IMR-90 (cell line): ENCODE measurements at regions not wholly inside any gene's neighbourhood (a gene's known extent, or its start where the extent isn't known, plus 50 kb on each side); places are given as distances from the start of the nearest gene placed in this dataset.

Experiments used
- ATAC-seq: fragments of 200-7000 bp; cut with Tn5 transposase; 2 replicates; pipeline ENCODE4 v1.9.1; 2020; ENCODE audit warnings: low read depth, mild to moderate bottlenecking, moderate library complexity
- BruUV-seq: library from RNA; stranded (reverse); fragments of 400-500 nt; replicated peaks from 2 replicates; lab custom pipeline; 2021; lab: Mats Ljungman, UMichigan
- CTCF ChIA-PET: fragments of 300-600 bp; formaldehyde crosslinking; extraction: SDS; loops from one replicate; lab custom pipeline; 2021; ENCODE audit warnings: antibody characterized with exemption; lab: Yijun Ruan, JAX
- POLR2A ChIA-PET: fragments of 300-600 bp; sonication (Branson Sonifier 250); formaldehyde crosslinking; loops from one replicate; lab custom pipeline; 2022; ENCODE audit warnings: antibody characterized with exemption; ENCODE audit not compliant: unreplicated experiment; lab: Charles Lee
- DNase-seq: peaks from one replicate; pipeline ENCODE4 v3.0.0; 2013
- H2AFZ ChIP-seq: replicated peaks from 2 replicates; pipeline ENCODE3; 2013; ENCODE audit warnings: low read length, mild to moderate bottlenecking; ENCODE audit not compliant: poor library complexity
- H2AK5ac ChIP-seq: 2 replicates; pipeline ENCODE4 v1.6.1; 2013; ENCODE audit warnings: low read depth, low read length, inconsistent platforms
- H2AK9ac ChIP-seq: replicated peaks from 2 replicates; pipeline ENCODE3; 2013; ENCODE audit warnings: mild to moderate bottlenecking, low read depth, low read length, moderate library complexity; ENCODE audit not compliant: poor library complexity
- H2BK120ac ChIP-seq: 2 replicates; pipeline ENCODE4 v1.6.1; 2013; ENCODE audit warnings: low read depth, low read length, inconsistent platforms
- H2BK15ac ChIP-seq: 3 replicates; pipeline ENCODE4 v1.6.1; 2013; ENCODE audit warnings: low read depth, low read length, inconsistent platforms
- H2BK20ac ChIP-seq: 2 replicates; pipeline ENCODE4 v1.6.1; 2013; ENCODE audit warnings: low read depth, mild to moderate bottlenecking, inconsistent platforms, low read length, moderate library complexity
- H2BK5ac ChIP-seq: 2 replicates; pipeline ENCODE4 v1.6.1; 2013; ENCODE audit warnings: mild to moderate bottlenecking, low read depth, low read length, inconsistent platforms; ENCODE audit not compliant: poor library complexity, severe bottlenecking
- H3K14ac ChIP-seq: replicated peaks from 2 replicates; pipeline ENCODE4 v1.6.1; 2013; ENCODE audit warnings: low read depth, low read length, inconsistent platforms
- H3K18ac ChIP-seq: 2 replicates; pipeline ENCODE4 v1.6.1; 2013; ENCODE audit warnings: low read depth, low read length, control low read depth
- H3K23ac ChIP-seq: 2 replicates; pipeline ENCODE4 v1.6.1; 2013; ENCODE audit warnings: low read depth, low read length, inconsistent platforms
- H3K27ac ChIP-seq: 2 replicates; pipeline ENCODE4 v1.5.1; 2013; ENCODE audit warnings: mild to moderate bottlenecking, control low read depth, low read length; ENCODE audit not compliant: insufficient read depth
- H3K27me3 ChIP-seq: 2 replicates; pipeline ENCODE4 v1.6.1; 2013; ENCODE audit warnings: low read length; ENCODE audit not compliant: control insufficient read depth, insufficient read depth
- H3K36me3 ChIP-seq: 2 replicates; pipeline ENCODE4 v1.6.1; 2013; ENCODE audit warnings: low read length, mixed read lengths; ENCODE audit not compliant: control insufficient read depth, insufficient read depth
- H3K4ac ChIP-seq: 2 replicates; pipeline ENCODE4 v1.6.1; 2013; ENCODE audit warnings: low read depth, low read length, inconsistent platforms
- H3K4me1 ChIP-seq: 2 replicates; pipeline ENCODE4 v1.6.1; 2013; ENCODE audit warnings: low read length, mixed read lengths; ENCODE audit not compliant: control insufficient read depth, insufficient read depth
- H3K4me2 ChIP-seq: 2 replicates; pipeline ENCODE4 v1.6.1; 2013; ENCODE audit warnings: low read depth, mild to moderate bottlenecking, control low read depth, low read length, moderate library complexity
- H3K4me3 ChIP-seq: 2 replicates; pipeline ENCODE4 v1.5.1; 2013; ENCODE audit warnings: low read depth, mild to moderate bottlenecking, control low read depth, low read length, moderate library complexity; ENCODE audit not compliant: insufficient read depth
- H3K56ac ChIP-seq: 2 replicates; pipeline ENCODE4 v1.6.1; 2013; ENCODE audit warnings: low read length, inconsistent platforms; ENCODE audit not compliant: insufficient read depth; ENCODE audit errors: extremely low read depth
- H3K79me1 ChIP-seq, 2 experiments: 2 replicates each; pipeline ENCODE4 v1.6.1; 2013; ENCODE audit warnings: low read length in 2 of 2, inconsistent platforms in 1 of 2, low read depth in 1 of 2
- H3K9ac ChIP-seq: 2 replicates; pipeline ENCODE4 v1.6.1; 2013; ENCODE audit warnings: low read depth, low read length, control low read depth
- H3K9me1 ChIP-seq: 2 replicates; pipeline ENCODE4 v1.6.1; 2013; ENCODE audit warnings: low read length, inconsistent platforms; ENCODE audit not compliant: insufficient read depth
- H3K9me3 ChIP-seq: 2 replicates; pipeline ENCODE4 v1.6.1; 2013; ENCODE audit warnings: low read length; ENCODE audit not compliant: control insufficient read depth, insufficient read depth
- H4K20me1 ChIP-seq: 2 replicates; pipeline ENCODE4 v1.6.1; 2013; ENCODE audit warnings: low read length, inconsistent platforms; ENCODE audit not compliant: insufficient read depth
- H4K5ac ChIP-seq: 2 replicates; pipeline ENCODE4 v1.6.1; 2013; ENCODE audit warnings: mild to moderate bottlenecking, low read depth, low read length, control low read depth
- H4K8ac ChIP-seq, 2 experiments: 2 replicates each; pipeline ENCODE4 v1.6.1; 2013; ENCODE audit warnings: low read depth in 2 of 2, low read length in 2 of 2, control low read depth in 1 of 2, inconsistent platforms in 1 of 2
- H4K91ac ChIP-seq: 2 replicates; pipeline ENCODE4 v1.6.1; 2013; ENCODE audit warnings: low read depth, low read length, inconsistent platforms; ENCODE audit not compliant: insufficient read depth
- BHLHE40 ChIP-seq: fragments of 150-350 bp; IDR thresholded peaks from 2 replicates; pipeline ENCODE4 v1.6.1; 2016; ENCODE audit warnings: mild to moderate bottlenecking, low read depth, low read length
- CHD1 ChIP-seq: IDR thresholded peaks from 2 replicates; pipeline ENCODE4 v1.6.1; 2012; ENCODE audit warnings: low read depth, low read length, improper control_type of control experiment
- NFE2L2 ChIP-seq: fragments of 150-350 bp; IDR thresholded peaks from 2 replicates; pipeline ENCODE4 v1.6.1; 2016; ENCODE audit warnings: low read depth, mild to moderate bottlenecking, low read length
- POLR2A ChIP-seq: IDR thresholded peaks from 2 replicates; pipeline ENCODE4 v1.6.1; 2012; ENCODE audit warnings: mild to moderate bottlenecking, low read depth, low read length
- RAD21 ChIP-seq: IDR thresholded peaks from 2 replicates; pipeline ENCODE4 v1.6.1; 2012; ENCODE audit warnings: low read length, improper control_type of control experiment
- RCOR1 ChIP-seq: IDR thresholded peaks from 2 replicates; pipeline ENCODE4 v1.6.1; 2012; ENCODE audit warnings: mild to moderate bottlenecking, low read length, improper control_type of control experiment; ENCODE audit not compliant: insufficient replicate concordance
- WGBS, 2 experiments: methylation state at CpG; one replicate each; pipeline versions ENCODE4 v1.1.5 to v1.1.7; 2013; ENCODE audit warnings: missing lambda C conversion rate in 2 of 2; ENCODE audit not compliant: insufficient read length in 1 of 2; ENCODE audit errors: extremely low coverage in 2 of 2; 5-methylcytosine and 5-hydroxymethylcytosine counted together
- dilution Hi-C: fragments of 300-500 bp; cut with HindIII; formaldehyde crosslinking; loops from one replicate; pipeline ENCODE4 v1.14.3; 2018; ENCODE audit warnings: low sequenced_read_pairs; ENCODE audit not compliant: unreplicated experiment
- in situ Hi-C: fragments of 300-500 bp; cut with MboI; formaldehyde crosslinking; loops from 3 replicates; pipeline ENCODE4 v1.14.3; 2019; ENCODE audit warnings: low sequenced_read_pairs, inconsistent platforms, mixed read lengths
- intact Hi-C: fragments of 100-400 bp; cut with micrococcal nuclease; formaldehyde crosslinking; loops from 2 replicates; pipeline ENCODE4 v1.10.0; 2022
- TF ChIP-seq, protein P1 (sequence below): fragments of 150-350 bp; IDR thresholded peaks from 2 replicates; pipeline ENCODE4 v1.6.1; 2017; ENCODE audit warnings: mild to moderate bottlenecking, antibody characterized with exemption, low read length, low read depth
- TF ChIP-seq, protein P2 (sequence below): fragments of 150-350 bp; IDR thresholded peaks from 2 replicates; pipeline ENCODE4 v1.6.1; 2016; ENCODE audit warnings: low read depth, mild to moderate bottlenecking, low read length, moderate library complexity, borderline replicate concordance

DNA sequence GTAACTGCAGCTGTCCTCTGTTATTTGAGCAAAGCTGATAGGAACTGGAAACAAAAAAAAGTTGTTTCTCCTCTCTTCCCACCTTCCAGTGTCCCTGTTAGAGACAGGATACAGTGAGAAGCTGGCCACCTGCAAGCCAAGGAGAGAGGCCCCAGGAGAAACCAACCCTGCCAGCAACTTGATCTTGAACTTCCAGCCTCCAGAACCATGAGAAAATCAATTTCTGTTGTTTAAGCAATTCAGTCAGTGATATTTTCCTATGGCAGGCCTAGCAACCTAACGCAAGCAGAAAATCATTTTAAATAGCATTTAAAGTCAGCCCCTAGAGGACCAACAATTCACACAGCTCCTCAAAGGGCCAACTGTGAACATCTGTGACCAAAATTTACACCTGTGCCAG is 291.3 kb downstream of the OXSM start:
- H3K4me3 ChIP-seq: no peak overlapping the region
- H4K8ac ChIP-seq: no peak overlapping the region
- no peak overlapping the region for H3K18ac ChIP-seq
- DNase-seq (no peak), ATAC-seq (no peak)
- no peaks in the 10 kb centered on the region for H3K79me1 ChIP-seq
- no peak overlapping the region for H4K5ac ChIP-seq
- no peak overlapping the region for H3K4me2 ChIP-seq
- dilution Hi-C loops (no loop called here), intact Hi-C loops (no loop called here), in situ Hi-C loops (no loop called here)
- no peak overlapping the region for H3K27ac ChIP-seq
- no peak overlapping the region for H3K56ac ChIP-seq
- H4K91ac ChIP-seq: no peak overlapping the region
- H3K14ac ChIP-seq: no peak overlapping the region
- BruUV-seq: no TSS peak
- H3K27me3 ChIP-seq: no peaks in the 10 kb centered on the region
- ChIA-PET POLR2A (no interaction called here), CTCF (no interaction called here)
- H2BK15ac ChIP-seq: no peak overlapping the region
- no peak overlapping the region for H2BK120ac ChIP-seq
- peaks cover 6% of the 10 kb centered on the region for H3K9me3 ChIP-seq
- no peak overlapping the region for H3K23ac ChIP-seq
- no peaks in the 10 kb centered on the region for H3K36me3 ChIP-seq
- WGBS, 2 experiments: no CpG with 5 or more reads among the region's 1 CpG
- no peaks in the 10 kb centered on the region for H3K9me1 ChIP-seq
- no peak overlapping the region for H2AK5ac ChIP-seq
- H3K4me1 ChIP-seq: no peaks in the 10 kb centered on the region
- TF ChIP-seq BHLHE40: no peak
- TF ChIP-seq NFE2L2: no peak
- no peak for TF ChIP-seq CHD1
- TF ChIP-seq, protein P1, sequence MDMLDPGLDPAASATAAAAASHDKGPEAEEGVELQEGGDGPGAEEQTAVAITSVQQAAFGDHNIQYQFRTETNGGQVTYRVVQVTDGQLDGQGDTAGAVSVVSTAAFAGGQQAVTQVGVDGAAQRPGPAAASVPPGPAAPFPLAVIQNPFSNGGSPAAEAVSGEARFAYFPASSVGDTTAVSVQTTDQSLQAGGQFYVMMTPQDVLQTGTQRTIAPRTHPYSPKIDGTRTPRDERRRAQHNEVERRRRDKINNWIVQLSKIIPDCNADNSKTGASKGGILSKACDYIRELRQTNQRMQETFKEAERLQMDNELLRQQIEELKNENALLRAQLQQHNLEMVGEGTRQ: no peak
- TF ChIP-seq RAD21: no peak
- TF ChIP-seq RCOR1: no peak
- TF ChIP-seq, protein P2, sequence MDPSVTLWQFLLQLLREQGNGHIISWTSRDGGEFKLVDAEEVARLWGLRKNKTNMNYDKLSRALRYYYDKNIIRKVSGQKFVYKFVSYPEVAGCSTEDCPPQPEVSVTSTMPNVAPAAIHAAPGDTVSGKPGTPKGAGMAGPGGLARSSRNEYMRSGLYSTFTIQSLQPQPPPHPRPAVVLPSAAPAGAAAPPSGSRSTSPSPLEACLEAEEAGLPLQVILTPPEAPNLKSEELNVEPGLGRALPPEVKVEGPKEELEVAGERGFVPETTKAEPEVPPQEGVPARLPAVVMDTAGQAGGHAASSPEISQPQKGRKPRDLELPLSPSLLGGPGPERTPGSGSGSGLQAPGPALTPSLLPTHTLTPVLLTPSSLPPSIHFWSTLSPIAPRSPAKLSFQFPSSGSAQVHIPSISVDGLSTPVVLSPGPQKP: no peak
- TF ChIP-seq POLR2A: no peak
- no peak overlapping the region for H2AK9ac ChIP-seq
- H2AFZ ChIP-seq: no peak overlapping the region
- H4K20me1 ChIP-seq: no peaks in the 10 kb centered on the region
- no peak overlapping the region for H3K9ac ChIP-seq
- no peak overlapping the region for H3K4ac ChIP-seq
- no peak overlapping the region for H2BK5ac ChIP-seq
- no peak overlapping the region for H2BK20ac ChIP-seq
